Lung (tissue), 11 donors: ENCODE measurements at regions not wholly inside any gene's neighbourhood (a gene's known extent, or its start where the extent isn't known, plus 50 kb on each side); places are given as distances from the start of the nearest gene placed in this dataset.

Experiments used
- ATAC-seq: fragments of 200-7000 bp; cut with Tn5 transposase; one replicate; pipeline ENCODE4 v1.9.1; 2020; ENCODE audit warnings: moderate number of reproducible peaks; ENCODE audit not compliant: insufficient read depth, low FRiP score
- DNase-seq, 3 donors: peaks; one replicate each; pipeline ENCODE4 v3.0.0-alpha.2; 2013 to 2017
- H3K27ac ChIP-seq, 2 donors: one replicate each; pipeline ENCODE4 v1.5.1; 2013; ENCODE audit warnings: mild to moderate bottlenecking in 2 of 2, moderate library complexity in 2 of 2, control low read depth in 1 of 2, inconsistent platforms in 1 of 2, low read depth in 1 of 2, low read length in 1 of 2
- H3K27me3 ChIP-seq, 3 donors: one replicate each; pipeline ENCODE4 v1.5.1; 2013; ENCODE audit warnings: low read length in 2 of 3; ENCODE audit not compliant: control insufficient read depth in 3 of 3, insufficient read depth in 3 of 3
- H3K36me3 ChIP-seq, 4 donors: one replicate each; pipeline ENCODE4 v1.5.1; 2013; ENCODE audit warnings: low read length in 4 of 4, mild to moderate bottlenecking in 1 of 4, moderate library complexity in 1 of 4; ENCODE audit not compliant: control insufficient read depth in 4 of 4, insufficient read depth in 4 of 4
- H3K4me1 ChIP-seq, 5 donors: one replicate each; pipeline ENCODE4 v1.5.1; 2013; ENCODE audit warnings: low read length in 5 of 5, mild to moderate bottlenecking in 2 of 5, moderate library complexity in 1 of 5; ENCODE audit not compliant: control insufficient read depth in 5 of 5, insufficient read depth in 5 of 5
- H3K4me3 ChIP-seq: one replicate; pipeline ENCODE4 v1.5.1; 2013; ENCODE audit warnings: mild to moderate bottlenecking, control low read depth, moderate library complexity
- H3K9ac ChIP-seq, 2 donors: one replicate each; pipeline ENCODE4 v1.5.1; 2013; ENCODE audit warnings: low read length in 2 of 2, control low read depth in 1 of 2; ENCODE audit not compliant: insufficient read depth in 1 of 2
- H3K9me3 ChIP-seq, 4 donors: one replicate each; pipeline ENCODE4 v1.5.1; 2013; ENCODE audit warnings: low read length in 3 of 4, mild to moderate bottlenecking in 1 of 4, moderate library complexity in 1 of 4; ENCODE audit not compliant: control insufficient read depth in 4 of 4, insufficient read depth in 3 of 4
- CTCF ChIP-seq: IDR thresholded peaks from 2 replicates; pipeline ENCODE4 v1.5.1; 2012; ENCODE audit warnings: mild to moderate bottlenecking; ENCODE audit errors: control extremely low read depth, extremely low read depth
- WGBS, 2 donors: extraction: QIAGEN DNeasy Blood & Tissue Kit; methylation state at CpG; one replicate each; pipeline ENCODE4 v1.1.7; 2013; 5-methylcytosine and 5-hydroxymethylcytosine counted together
- donor health status: control.
- donor health status: control.
- donor health status: Bipolar disorder and iron deficiency.
- donor health status: healthy.
- donor health status: DM: yes; HTN: yes; CAD: no.

- DNase-seq (no peak), ATAC-seq (no peak)
- Histone ChIP-seq H3K27me3 (no peaks in the 10 kb centered on the region), H3K36me3 (no peaks in the 10 kb centered on the region), H3K9me3 (peaks cover 0 to 2% (median 0%) of the 10 kb centered on the region in 4 donors), H3K4me1 (peaks cover 0 to 6% (median 0%) of the 10 kb centered on the region in 5 donors), H3K4me3 (no peak overlapping the region), H3K27ac (no peak overlapping the region), H3K9ac (no peak overlapping the region)
- WGBS, 2 donors, result 60 to 76% methylated on average over 4 of the region's 4 CpGs
- TF ChIP-seq CTCF, result no peak
Observed at GRCh38 chr11:87493516-87493915, 455.8 kb downstream of the TMEM135 start.

GRCh38 chr11:87491381-87491780 is 453.6 kb downstream of the TMEM135 start:
- no peak for TF ChIP-seq CTCF
- H3K9ac ChIP-seq, result no peak overlapping the region
- 62 to 63% methylated on average over 3 of the region's 3 CpGs for WGBS, 2 donors
- no peaks in the 10 kb centered on the region for H3K27me3 ChIP-seq
- no peak for DNase-seq
- ATAC-seq, result no peak
- H3K36me3 ChIP-seq, result no peaks in the 10 kb centered on the region
- no peak overlapping the region for H3K27ac ChIP-seq
- H3K9me3 ChIP-seq, result peaks cover 0 to 2% (median under 1%) of the 10 kb centered on the region in 4 donors
- no peak overlapping the region for H3K4me3 ChIP-seq
- peaks cover 0 to 6% (median 0%) of the 10 kb centered on the region in 5 donors for H3K4me1 ChIP-seq

DNA sequence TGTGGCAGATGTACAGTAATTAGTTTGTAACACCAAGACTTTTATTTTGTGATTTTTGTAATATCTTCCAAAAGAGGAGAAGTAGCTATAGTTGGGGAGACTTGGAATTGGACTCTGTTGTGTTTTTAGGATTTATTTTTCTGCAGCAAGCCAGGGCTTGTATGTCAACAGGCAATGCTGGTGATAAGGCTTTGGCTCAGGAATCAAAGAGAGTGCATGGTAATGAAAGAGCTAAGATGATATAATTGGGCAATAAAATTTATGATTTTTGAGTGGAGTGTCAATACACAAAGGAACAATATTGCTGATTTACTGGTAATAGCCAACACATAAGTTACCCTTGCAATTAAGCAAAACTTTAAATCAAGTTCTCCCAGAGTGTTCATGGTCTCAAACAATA is 452.9 kb downstream of the TMEM135 start:
- peaks cover 0 to 5% (median under 1%) of the 10 kb centered on the region in 4 donors for H3K9me3 ChIP-seq
- no peak overlapping the region for H3K9ac ChIP-seq
- peak in 2 of 3 donors; percentile 81 to 89 for DNase-seq
- no peak overlapping the region for H3K4me3 ChIP-seq
- no peak for ATAC-seq
- H3K4me1 ChIP-seq, result peaks cover 0 to 6% (median 0%) of the 10 kb centered on the region in 5 donors
- TF ChIP-seq CTCF, result no peak
- no peaks in the 10 kb centered on the region for H3K36me3 ChIP-seq
- H3K27me3 ChIP-seq, result no peaks in the 10 kb centered on the region
- no peak overlapping the region for H3K27ac ChIP-seq

DNA sequence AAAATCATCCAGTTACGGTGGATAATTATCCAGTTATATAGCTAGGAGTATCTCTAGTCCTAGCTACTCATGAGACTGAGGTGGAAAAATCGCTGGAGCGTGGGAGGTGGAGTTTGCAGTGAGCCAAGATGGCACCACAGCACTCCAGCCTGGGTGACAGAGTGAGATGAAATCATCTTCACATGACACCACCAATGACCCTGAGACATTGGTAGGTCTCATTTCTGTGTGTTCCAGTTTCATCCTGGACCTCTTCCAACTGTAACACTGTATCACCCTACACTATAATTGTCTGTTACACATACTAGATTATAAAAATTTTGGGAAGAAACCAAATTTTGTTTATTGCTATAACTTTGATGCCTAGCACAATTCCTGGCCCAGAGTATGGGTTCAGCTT is 446.8 kb downstream of the TMEM135 start:
- DNase-seq (peak in 2 of 3 donors; percentile 47 to 78), ATAC-seq (no peak)
- Histone ChIP-seq H3K9ac (no peak overlapping the region), H3K9me3 (peaks cover 0 to 5% (median under 1%) of the 10 kb centered on the region in 4 donors), H3K36me3 (no peaks in the 10 kb centered on the region), H3K4me1 (no peaks in the 10 kb centered on the region), H3K27ac (no peak overlapping the region), H3K27me3 (no peaks in the 10 kb centered on the region), H3K4me3 (no peak overlapping the region)
- 82 to 90% methylated on average over 3 of the region's 3 CpGs for WGBS, 2 donors
- no peak for TF ChIP-seq CTCF
